PC-9 (cell line): ENCODE measurements at regions not wholly inside any gene's neighbourhood (a gene's known extent, or its start where the extent isn't known, plus 50 kb on each side); places are given as distances from the start of the nearest gene placed in this dataset.

Experiments used
- EZH2 ChIP-seq: fragments of 200-600 bp; sonication (generic); IDR thresholded peaks from 2 replicates; pipeline ENCODE4 v1.8.0; 2017; ENCODE audit warnings: antibody characterized with exemption, low read depth
- TF ChIP-seq, protein P1 (sequence below): fragments of 200-600 bp; sonication (generic); conservative IDR thresholded peaks from 2 replicates; pipeline ENCODE4 v1.6.1; 2017; ENCODE audit warnings: mixed run types, antibody characterized with exemption, mild to moderate bottlenecking, moderate library complexity

GRCh38 chr16:16763449-16763848, 384.5 kb downstream of the NPIPA7 start:
- TF ChIP-seq, protein P1, sequence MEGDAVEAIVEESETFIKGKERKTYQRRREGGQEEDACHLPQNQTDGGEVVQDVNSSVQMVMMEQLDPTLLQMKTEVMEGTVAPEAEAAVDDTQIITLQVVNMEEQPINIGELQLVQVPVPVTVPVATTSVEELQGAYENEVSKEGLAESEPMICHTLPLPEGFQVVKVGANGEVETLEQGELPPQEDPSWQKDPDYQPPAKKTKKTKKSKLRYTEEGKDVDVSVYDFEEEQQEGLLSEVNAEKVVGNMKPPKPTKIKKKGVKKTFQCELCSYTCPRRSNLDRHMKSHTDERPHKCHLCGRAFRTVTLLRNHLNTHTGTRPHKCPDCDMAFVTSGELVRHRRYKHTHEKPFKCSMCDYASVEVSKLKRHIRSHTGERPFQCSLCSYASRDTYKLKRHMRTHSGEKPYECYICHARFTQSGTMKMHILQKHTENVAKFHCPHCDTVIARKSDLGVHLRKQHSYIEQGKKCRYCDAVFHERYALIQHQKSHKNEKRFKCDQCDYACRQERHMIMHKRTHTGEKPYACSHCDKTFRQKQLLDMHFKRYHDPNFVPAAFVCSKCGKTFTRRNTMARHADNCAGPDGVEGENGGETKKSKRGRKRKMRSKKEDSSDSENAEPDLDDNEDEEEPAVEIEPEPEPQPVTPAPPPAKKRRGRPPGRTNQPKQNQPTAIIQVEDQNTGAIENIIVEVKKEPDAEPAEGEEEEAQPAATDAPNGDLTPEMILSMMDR = no peak
- TF ChIP-seq EZH2 = no peak
